Smooth muscle cell (in vitro differentiated cells): ENCODE measurements at regions not wholly inside any gene's neighbourhood (a gene's known extent, or its start where the extent isn't known, plus 50 kb on each side); places are given as distances from the start of the nearest gene placed in this dataset.

Experiments
- DNase-seq: peaks from one replicate; lab custom pipeline; 2025; ENCODE audit not compliant: unreplicated experiment; lab: John Stamatoyannopoulos, UW
- H2AFZ ChIP-seq: fragments of 200-600 bp; sonication (generic); 2 replicates; pipeline ENCODE4 v1.6.0; 2016; ENCODE audit warnings: antibody characterized with exemption, low read depth, mild to moderate bottlenecking
- H3F3A ChIP-seq: fragments of 200-600 bp; sonication (generic); 2 replicates; pipeline ENCODE4 v1.6.0; 2017; ENCODE audit warnings: antibody characterized with exemption, low read depth
- H3K27ac ChIP-seq: fragments of 200-600 bp; sonication (generic); 2 replicates; pipeline ENCODE4 v1.5.1; 2016; ENCODE audit warnings: low read depth, mild to moderate bottlenecking
- H3K27me3 ChIP-seq: fragments of 200-600 bp; sonication (generic); 2 replicates; pipeline ENCODE4 v1.6.1; 2016; ENCODE audit warnings: low read depth, mild to moderate bottlenecking
- H3K36me3 ChIP-seq: fragments of 200-600 bp; sonication (generic); 2 replicates; pipeline ENCODE4 v1.5.1; 2016; ENCODE audit warnings: low read depth
- H3K4me1 ChIP-seq: fragments of 200-600 bp; sonication (generic); 2 replicates; pipeline ENCODE4 v1.5.1; 2016; ENCODE audit warnings: low read depth
- H3K4me2 ChIP-seq: fragments of 200-600 bp; sonication (generic); 2 replicates; pipeline ENCODE4 v1.6.0; 2016; ENCODE audit warnings: mild to moderate bottlenecking
- H3K4me3 ChIP-seq: fragments of 200-600 bp; sonication (generic); 2 replicates; pipeline ENCODE4 v1.5.1; 2016; ENCODE audit warnings: mild to moderate bottlenecking
- H3K79me2 ChIP-seq: fragments of 200-600 bp; sonication (generic); 2 replicates; pipeline ENCODE4 v1.6.0; 2016; ENCODE audit warnings: low read depth, mild to moderate bottlenecking
- H3K9ac ChIP-seq: fragments of 200-600 bp; sonication (generic); 2 replicates; pipeline ENCODE4 v1.6.0; 2016; ENCODE audit warnings: low read depth
- H3K9me3 ChIP-seq: fragments of 200-600 bp; sonication (generic); replicated peaks from 2 replicates; pipeline ENCODE4 v1.5.1; 2016; ENCODE audit warnings: low read depth
- H4K20me1 ChIP-seq: fragments of 200-600 bp; sonication (generic); 2 replicates; pipeline ENCODE4 v1.6.0; 2016; ENCODE audit warnings: low read depth
- WGBS: methylation state at CpG from one replicate; pipeline ENCODE4 v1.1.7; 2016; ENCODE audit warnings: low lambda C conversion rate; 5-methylcytosine and 5-hydroxymethylcytosine counted together
- TF ChIP-seq, protein P1 (sequence below): fragments of 200-600 bp; sonication (generic); IDR thresholded peaks from 2 replicates; pipeline ENCODE4 v1.5.1; 2017; ENCODE audit warnings: borderline replicate concordance, mild to moderate bottlenecking, antibody characterized with exemption; ENCODE audit not compliant: insufficient read depth, poor library complexity, severe bottlenecking

DNA sequence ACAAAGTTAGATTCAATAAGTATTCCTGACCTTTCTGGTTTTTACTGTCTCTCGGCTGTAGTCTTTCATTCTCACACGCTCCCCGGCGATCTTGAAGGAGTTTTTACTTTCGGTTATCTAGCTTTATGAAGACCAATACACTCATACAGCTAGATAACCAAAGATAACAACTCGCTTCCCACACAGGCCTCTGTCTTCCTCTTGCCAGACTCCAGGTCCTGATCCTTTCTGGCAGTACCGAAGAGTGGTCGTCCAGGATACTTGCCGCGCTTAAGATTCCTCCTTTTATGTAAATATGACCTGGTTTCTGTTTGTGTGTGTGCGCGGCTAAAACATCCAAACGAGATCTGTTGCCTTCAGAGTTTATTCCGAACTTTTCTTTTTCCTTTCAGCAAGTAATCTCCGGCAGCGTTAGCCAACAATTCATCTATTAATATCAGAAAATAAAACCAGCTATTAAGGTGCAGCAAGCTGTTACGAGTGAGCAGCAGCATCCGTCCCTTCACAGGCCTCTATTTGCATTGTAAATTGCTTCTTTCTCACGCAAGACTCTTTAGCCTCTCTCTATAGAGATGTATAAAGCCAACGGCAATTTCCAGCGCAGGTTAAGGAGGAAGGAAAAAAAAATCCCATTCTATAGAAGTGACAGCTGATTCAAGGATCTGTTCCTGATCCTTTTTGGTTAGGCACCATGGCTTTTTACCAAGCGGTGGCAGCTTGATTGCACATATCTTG, 216.1 kb downstream of the MEF2C start:
- H3K4me3 ChIP-seq: peak overlapping the region; percentile 47
- TF ChIP-seq, protein P1, sequence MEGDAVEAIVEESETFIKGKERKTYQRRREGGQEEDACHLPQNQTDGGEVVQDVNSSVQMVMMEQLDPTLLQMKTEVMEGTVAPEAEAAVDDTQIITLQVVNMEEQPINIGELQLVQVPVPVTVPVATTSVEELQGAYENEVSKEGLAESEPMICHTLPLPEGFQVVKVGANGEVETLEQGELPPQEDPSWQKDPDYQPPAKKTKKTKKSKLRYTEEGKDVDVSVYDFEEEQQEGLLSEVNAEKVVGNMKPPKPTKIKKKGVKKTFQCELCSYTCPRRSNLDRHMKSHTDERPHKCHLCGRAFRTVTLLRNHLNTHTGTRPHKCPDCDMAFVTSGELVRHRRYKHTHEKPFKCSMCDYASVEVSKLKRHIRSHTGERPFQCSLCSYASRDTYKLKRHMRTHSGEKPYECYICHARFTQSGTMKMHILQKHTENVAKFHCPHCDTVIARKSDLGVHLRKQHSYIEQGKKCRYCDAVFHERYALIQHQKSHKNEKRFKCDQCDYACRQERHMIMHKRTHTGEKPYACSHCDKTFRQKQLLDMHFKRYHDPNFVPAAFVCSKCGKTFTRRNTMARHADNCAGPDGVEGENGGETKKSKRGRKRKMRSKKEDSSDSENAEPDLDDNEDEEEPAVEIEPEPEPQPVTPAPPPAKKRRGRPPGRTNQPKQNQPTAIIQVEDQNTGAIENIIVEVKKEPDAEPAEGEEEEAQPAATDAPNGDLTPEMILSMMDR: no peak
- H2AFZ ChIP-seq: peak overlapping the region; percentile 44
- DNase-seq: no peak
- no peak overlapping the region for H3K9ac ChIP-seq
- H3K4me1 ChIP-seq: peaks cover 8% of the 10 kb centered on the region
- 1% methylated on average over 22 of the region's 22 CpGs for WGBS
- H3K27me3 ChIP-seq: peaks cover 100% of the 10 kb centered on the region
- H3K9me3 ChIP-seq: no peaks in the 10 kb centered on the region
- no peaks in the 10 kb centered on the region for H3F3A ChIP-seq
- peak overlapping the region; percentile 85 for H3K4me2 ChIP-seq
- H3K27ac ChIP-seq: no peak overlapping the region
- H3K79me2 ChIP-seq: no peaks in the 10 kb centered on the region
- no peaks in the 10 kb centered on the region for H4K20me1 ChIP-seq
- H3K36me3 ChIP-seq: no peaks in the 10 kb centered on the region

DNA sequence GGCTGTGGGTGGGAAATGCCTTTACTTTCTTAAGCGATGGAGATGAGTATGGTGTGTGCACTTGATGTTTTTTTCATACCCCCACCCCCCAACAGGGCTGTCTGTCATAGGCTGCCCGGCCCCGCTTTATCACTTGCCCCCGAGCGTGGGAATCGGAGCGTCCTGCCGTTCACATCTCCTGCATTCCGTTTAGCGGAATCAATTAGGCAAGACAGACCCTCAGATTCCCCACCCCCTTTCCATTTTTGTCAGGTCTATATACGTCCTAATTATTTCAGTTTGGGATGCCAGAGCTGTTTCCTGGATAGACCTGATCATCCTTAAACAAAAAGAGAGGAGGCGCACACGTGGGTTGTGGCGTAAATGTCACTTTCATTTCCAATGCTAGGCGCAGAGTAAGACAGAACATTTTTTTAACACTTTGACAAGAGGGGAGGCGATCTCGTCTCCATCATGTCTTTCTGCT, 217.2 kb downstream of the MEF2C start:
- no peaks in the 10 kb centered on the region for H3F3A ChIP-seq
- peak overlapping the region; percentile 33 for H3K4me2 ChIP-seq
- peaks cover 8% of the 10 kb centered on the region for H3K4me1 ChIP-seq
- no peaks in the 10 kb centered on the region for H4K20me1 ChIP-seq
- TF ChIP-seq, protein P1: no peak
- H3K9ac ChIP-seq: no peak overlapping the region
- no peak overlapping the region for H3K4me3 ChIP-seq
- no peaks in the 10 kb centered on the region for H3K9me3 ChIP-seq
- H3K36me3 ChIP-seq: no peaks in the 10 kb centered on the region
- WGBS: 7% methylated on average over 17 of the region's 17 CpGs
- no peaks in the 10 kb centered on the region for H3K79me2 ChIP-seq
- H3K27me3 ChIP-seq: peaks cover 100% of the 10 kb centered on the region
- no peak overlapping the region for H3K27ac ChIP-seq
- no peak overlapping the region for H2AFZ ChIP-seq
- no peak for DNase-seq

DNA sequence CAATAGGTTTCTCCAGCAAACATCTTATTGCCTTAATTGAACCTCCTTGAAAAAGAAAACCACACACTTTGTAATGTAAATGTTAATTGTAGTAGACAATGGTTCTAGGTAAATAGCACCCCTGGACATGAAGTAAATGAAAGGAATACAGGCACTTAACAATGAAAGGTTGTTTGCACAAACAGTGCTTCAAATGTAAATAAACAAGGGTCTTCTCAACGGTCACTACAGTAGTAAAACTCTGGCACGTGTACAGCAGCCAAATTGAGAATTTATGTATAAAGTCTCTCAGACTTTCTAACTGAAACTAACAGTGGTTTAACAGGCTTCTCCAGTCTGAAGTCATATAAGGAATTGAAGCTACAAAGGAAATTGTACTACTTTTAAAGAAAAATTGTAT, 218.3 kb downstream of the MEF2C start:
- Histone ChIP-seq H3K27ac (no peak overlapping the region), H3K4me3 (no peak overlapping the region), H2AFZ (no peak overlapping the region), H3K4me1 (peaks cover 15% of the 10 kb centered on the region), H3K4me2 (no peak overlapping the region), H4K20me1 (no peaks in the 10 kb centered on the region), H3K27me3 (peaks cover 100% of the 10 kb centered on the region), H3K9me3 (no peaks in the 10 kb centered on the region), H3K9ac (no peak overlapping the region), H3F3A (no peaks in the 10 kb centered on the region), H3K79me2 (no peaks in the 10 kb centered on the region), H3K36me3 (no peaks in the 10 kb centered on the region)
- DNase-seq: no peak
- 9% methylated on average over 2 of the region's 2 CpGs for WGBS
- TF ChIP-seq, protein P1: no peak

DNA sequence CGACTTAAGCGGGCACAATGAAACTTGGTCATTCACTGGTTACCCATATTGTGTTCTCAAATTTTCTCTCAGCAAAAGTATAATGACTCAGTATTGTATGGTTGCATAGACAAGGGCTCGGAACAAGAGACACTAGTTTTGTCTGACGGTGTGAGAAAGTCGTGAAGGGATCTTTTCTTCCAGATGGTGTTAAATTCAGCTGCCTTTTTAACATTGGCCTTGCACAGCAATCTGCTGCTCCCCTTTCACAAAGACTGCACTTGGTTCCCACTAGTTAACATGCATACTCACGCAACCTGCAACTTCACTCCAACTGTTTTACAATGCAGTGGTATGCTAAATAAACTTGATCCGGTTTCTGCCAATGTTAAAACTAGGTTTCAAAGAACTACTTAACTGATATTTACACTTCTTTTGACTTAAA, 219.2 kb downstream of the MEF2C start:
- H3K4me1 ChIP-seq: peaks cover 21% of the 10 kb centered on the region
- H3K4me2 ChIP-seq: no peak overlapping the region
- peaks cover 100% of the 10 kb centered on the region for H3K27me3 ChIP-seq
- no peak overlapping the region for H3K4me3 ChIP-seq
- H3K27ac ChIP-seq: no peak overlapping the region
- H2AFZ ChIP-seq: no peak overlapping the region
- H4K20me1 ChIP-seq: no peaks in the 10 kb centered on the region
- WGBS: 9% methylated on average over 7 of the region's 7 CpGs
- no peak for DNase-seq
- TF ChIP-seq, protein P1: no peak
- no peaks in the 10 kb centered on the region for H3F3A ChIP-seq
- no peak overlapping the region for H3K9ac ChIP-seq
- H3K79me2 ChIP-seq: no peaks in the 10 kb centered on the region
- no peaks in the 10 kb centered on the region for H3K9me3 ChIP-seq
- H3K36me3 ChIP-seq: no peaks in the 10 kb centered on the region
